NOMO-1 treated with DMSO at 0.1 percent for 48 hours (cell line): ENCODE measurements at regions not wholly inside any gene's neighbourhood (a gene's known extent, or its start where the extent isn't known, plus 50 kb on each side); places are given as distances from the start of the nearest gene placed in this dataset.

Source experiments
- DNase-seq: peaks from one replicate; lab custom pipeline; 2025; ENCODE audit not compliant: unreplicated experiment; lab: John Stamatoyannopoulos, UW

DNA sequence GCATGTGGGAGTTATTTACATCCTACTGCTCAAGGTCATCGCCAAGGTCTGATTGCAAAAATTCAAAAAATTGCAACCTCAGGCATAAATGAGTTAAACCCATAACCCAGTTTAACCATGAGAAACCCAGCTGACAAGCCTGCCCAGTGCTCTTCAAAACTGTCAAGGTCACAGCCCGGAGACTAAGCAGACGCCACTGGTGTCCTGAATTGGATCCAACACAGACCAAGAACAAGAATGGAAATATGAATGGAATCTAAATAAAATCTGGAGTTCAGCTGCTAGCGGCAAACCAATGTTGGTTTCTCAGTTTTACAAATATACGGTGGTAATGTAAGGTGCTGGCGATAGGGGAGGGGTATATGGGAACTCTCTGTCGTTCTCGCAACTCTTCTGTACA lies 201.5 kb upstream of the MVB12B start:
- DNase-seq, result no peak

DNA sequence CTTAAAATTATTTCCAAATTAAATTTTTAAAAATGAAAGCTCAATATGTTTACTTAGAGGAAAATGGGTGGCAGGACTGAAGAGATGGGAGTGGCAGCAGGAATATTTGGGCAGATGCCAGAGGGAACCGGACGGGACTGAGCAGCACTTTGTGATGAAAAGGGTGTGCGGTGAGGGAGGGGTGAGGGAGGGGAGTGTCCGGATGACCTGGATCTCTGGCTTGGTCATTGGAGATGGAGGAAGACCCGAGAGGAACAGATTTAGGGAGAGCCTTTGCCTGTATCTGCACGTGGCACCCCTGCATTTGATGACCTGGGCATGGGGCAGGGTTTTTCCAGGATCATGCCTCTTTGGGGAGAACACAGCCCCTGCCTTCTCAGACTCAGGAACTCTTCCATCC lies 201.1 kb upstream of the MVB12B start:
- DNase-seq, result no peak

DNA sequence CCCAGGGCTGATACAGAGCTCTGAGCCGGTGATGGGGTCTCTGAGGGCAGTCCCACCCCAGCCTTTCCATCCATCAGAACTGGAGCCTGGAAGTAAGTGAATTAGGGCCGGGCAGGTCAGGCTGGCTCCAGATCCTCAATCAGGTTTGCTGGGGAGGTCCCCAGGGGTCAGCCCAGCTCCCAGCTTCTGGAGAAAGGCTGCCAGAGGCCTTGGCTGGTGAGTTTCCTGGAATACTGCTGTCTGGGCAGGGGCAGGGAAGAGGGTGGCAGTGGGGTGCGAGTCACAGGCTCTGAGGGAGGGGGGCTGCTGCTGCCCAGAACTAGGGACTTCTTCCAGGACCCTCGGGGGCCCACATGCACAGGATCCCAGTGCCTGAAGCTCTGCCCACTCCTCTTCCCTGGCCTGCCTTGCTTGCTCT lies 200.6 kb upstream of the MVB12B start:
- no peak for DNase-seq

DNA sequence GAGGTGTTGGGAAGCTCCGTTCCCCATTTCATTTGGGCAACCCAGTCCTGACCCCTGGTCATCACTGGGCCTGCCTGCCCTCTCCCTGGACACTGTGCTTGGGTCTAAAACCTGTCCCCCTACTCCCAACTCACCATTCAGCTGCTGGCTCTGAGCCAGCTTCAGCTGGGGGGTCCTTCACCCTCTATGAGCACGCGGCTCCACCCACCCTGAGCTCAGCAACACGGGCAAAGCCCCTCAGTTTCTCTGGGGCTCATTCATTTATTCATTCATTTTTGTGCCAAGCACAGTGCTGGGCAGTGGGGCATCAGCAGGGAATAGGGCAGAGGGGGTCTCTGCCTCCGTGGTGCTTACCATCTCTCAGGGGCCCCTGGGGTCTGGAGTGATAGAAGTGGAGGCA lies 199.8 kb upstream of the MVB12B start:
- no peak for DNase-seq

DNA sequence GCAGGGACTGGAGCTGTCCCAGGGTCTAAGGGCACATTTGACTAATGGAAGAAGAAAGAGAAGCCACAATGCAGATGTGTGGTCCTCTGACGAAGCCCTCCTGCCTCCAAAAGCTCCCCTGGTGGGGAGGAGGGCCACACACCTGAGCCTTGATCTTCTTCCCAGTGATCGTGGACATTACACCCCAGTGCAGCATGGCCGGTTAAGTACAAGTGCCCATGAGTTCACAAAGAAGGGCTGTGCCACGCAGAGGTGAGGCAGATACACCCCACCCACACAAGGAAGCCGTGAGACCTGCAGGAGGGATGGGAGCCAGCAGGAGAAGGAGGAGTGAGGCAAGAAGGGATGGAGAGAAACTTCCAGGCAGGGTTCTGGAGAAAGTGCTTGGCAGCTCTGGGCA lies 199.0 kb upstream of the MVB12B start:
- no peak for DNase-seq

DNA sequence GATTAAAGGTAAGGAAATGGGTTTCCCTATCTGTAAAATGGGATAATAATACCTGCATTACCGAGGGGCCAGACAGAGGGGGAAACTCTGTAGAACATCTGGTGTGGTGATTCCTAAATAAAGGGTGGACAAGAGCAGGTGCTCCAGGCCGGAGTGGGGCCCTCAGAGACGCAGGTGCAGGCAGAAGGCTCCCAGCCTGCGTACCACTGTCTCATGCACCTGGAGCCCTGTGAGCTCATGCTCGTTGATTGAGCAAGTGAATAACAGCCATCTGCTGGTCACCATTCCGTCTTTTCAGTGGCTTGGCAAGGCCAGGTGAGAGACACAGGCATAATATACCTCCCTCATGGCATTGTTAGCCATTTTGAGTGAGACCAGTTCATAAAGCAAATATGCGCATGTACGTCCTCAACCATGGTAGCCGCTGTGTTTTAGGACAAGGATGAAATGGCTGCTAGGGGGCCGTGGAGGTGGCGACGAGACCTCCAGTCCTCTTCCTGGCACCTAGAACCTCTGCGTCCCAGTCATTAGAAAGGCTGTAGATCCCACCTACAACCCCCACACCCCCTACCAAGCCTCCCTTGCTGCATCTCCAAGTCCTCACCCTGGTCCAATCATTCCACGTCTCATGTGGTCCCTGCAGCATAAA lies 198.0 kb upstream of the MVB12B start:
- DNase-seq, result no peak

DNA sequence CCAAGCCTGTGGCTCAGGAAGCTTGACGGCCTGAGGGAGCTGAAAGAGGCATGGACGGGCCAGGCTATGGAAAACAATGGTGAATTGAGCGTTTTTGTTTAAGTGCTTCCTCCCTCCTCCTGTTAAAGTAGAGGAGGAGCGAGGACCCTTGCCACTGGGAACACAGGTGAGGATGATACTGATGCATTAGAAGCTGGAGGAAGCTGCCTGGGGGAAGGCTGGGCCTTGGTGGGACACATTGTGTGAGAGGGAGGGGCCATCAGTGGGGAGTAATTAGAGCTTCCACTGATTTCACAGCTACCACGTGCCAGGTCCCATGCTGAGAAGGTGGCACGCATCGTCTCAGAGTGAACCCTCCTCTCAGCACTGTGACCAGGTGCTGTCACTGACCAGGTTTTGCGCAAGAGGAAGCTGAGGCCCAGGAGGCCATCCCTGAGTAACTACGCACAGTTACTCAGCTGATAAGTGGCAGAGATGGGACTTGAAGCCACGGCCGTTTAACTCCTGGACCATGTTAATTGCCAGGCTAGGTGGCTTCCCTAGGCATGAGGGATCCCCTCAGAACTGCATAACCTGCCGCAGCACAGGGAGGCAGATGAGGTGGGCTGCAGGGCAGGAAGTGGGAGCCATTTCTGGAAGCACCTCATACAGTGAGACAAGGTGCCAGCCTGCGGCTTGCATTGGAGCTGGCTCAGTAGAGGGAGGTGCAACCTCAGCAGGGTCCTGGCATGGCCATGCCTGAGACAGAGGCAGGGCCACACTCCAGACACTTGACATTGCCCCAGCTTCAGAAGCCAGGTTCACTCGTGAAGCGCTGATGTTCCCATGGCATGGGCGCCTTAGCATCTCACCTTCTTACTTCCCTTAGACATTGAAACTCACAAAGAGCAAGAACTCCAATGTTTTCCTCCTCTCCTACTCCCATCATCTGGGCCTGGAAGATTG lies 195.3 kb upstream of the MVB12B start:
- DNase-seq, result no peak

DNA sequence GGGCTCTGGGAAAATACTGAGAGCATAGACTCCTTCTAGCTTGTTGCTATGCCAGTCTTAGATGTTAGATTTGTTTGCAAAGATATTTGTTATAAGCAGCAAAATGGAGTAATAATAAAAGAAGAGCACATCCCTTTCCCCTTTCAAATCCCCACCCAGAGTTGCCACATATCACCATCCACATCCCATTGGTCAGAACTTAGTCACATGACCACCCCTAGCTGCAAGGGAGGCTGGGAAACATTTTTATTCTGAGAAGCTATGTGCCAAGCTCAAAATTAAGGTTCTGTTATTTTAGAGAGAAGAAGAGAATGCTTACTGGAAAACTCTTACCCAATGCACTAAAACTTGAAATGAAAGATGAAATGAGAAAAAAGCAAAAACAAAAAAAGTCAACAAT lies 193.9 kb upstream of the MVB12B start:
- DNase-seq, result no peak

DNA sequence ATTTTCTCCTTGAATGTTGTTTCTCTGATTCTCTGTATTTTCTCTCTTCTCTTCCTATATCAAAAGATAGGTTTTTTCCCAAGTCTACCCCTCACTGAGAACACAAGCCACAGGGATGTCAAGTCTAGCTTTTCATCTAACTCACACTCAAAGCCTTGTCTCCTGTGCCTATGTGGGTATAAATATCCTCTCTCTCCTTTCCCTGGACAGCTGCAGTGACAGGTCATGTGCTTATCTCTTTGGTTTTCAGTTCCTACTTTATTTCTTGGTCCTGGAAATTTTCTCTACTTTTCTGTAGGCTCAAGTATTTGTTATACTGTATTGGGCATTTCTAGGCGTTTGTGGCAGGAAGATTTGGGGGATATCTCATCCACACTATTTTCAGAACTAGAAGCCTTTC lies 182.4 kb upstream of the MVB12B start:
- no peak for DNase-seq

DNA sequence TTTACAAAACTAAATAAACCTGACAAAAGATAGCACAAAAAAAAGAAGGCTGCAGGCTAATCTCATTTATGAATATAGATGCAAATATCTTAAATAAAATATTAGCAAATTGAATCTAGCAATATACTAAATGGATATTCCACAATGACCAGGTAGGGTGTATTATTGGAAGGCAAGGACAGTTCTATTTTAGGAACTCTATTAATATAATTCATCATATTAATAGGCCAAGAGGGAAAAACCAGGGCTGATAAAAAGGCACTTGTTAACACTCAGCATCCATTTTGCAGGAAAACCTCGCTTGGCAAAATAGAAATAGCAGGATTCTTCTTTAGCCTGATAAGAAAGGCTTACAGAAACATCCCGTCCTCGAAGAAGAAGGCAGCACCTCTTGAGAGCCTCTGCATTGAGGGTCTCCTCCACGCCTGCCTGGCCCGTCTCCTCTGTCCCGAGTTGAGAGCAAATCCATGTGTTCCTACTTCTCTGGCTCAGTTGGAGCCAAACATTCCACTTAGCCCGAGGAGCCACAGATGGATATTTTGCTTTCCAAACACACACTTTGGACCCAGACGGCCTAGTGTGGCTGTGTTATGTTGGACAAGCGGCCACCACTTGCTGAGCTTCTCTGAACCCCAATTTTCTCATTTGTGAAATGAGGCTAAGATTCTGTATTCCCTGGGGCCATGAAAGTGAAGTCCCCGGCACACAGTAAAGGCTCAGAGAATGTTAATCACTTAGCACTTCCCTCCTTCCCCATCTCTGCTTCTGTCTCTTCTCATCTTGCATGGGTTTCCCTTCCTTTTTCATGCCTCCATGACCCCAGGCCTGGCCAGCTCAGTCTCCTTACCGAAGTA lies 181.8 kb upstream of the MVB12B start:
- no peak for DNase-seq

DNA sequence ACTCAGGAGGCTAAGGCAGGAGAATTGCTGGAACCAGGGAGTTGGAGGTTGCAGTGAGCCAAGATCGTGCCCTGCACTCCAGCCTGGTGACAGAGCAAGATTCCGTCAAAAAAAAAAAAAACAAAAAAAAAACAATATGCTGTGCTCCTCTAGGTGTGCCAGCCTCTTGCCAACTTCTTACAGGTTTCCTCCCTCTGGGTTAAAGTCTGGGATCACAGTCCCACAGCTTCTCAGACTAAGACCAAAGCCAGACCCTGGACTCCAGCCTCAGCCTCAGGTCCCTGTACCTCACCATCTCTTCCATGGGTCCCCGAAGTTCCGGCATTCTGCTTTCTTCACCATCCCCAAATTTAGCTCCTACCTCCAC lies 180.8 kb upstream of the MVB12B start:
- no peak for DNase-seq

DNA sequence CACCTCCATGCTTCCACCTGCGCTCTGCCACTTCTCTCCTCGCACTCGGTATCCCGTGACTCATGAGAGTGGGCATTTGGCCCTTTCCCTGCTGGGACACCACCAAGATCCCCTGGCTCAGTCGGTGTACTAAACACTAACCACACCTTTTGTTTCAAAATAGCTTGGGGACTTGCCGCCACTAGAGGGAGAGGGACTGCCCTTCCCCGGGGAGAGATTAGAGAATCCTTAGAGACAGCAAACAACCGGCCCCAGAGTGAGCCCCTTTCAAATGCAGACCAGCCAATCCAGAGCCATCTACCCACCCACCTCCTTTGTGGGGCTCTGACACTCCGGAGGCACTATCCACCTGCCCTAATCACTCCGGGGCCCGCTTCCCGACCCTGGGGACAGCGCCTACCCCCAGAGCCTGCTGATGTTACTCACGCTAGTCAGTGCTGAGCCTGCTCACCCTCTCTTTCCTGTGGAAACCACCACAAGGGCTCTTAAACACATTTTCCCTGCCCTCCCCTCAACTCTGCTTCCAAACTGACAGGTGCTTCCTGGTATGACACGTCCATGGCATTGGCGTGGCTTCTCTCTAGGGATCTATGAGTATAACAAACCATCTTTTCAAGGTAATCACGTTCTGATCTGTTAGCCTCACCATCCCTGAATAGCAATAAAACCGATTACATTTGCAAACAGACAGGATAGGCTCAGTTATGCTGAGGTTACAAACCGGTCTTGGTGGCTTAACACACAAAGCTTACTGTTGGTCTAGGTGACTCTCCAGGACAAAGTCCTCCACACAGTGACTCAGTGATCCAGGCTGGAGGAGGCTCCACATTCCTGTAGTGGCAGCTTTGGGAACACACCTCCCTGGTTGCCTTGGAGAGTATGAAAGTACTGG lies 180.1 kb upstream of the MVB12B start:
- DNase-seq, result no peak

DNA sequence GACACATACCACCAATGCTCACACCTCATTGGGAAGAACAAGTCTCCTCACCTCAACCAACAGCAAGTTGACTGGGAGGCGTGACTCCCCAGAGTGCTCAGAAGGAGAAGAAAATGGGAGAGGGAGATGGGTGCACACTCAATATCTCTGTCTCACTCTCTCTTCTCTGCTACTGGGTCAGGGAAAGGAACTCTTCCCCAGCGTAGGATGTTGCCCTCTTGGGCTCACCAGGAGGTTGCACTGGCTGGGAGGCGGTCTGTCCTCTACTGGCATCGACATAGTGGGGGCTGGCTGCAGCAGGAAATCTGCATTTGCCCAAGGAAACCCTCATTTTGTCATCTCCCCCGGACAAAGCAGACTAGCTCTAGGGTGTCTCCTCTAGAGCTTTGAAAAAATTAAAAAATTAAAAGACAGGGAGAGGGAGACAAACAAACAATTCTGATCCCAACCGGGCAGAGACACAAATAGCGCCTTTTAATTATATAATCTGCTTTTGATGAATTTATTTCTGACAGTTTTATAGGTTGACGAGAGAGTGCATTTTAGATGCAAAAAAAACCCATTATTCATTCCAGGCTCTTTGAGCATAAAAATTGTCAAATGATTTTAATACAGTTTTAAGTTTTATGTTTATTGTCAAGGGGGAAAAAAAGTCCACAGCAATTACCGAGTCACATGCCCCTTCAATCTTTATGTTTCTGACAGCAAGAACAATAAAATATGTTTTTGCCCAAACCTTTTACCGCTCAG lies 179.3 kb upstream of the MVB12B start:
- DNase-seq, result no peak

DNA sequence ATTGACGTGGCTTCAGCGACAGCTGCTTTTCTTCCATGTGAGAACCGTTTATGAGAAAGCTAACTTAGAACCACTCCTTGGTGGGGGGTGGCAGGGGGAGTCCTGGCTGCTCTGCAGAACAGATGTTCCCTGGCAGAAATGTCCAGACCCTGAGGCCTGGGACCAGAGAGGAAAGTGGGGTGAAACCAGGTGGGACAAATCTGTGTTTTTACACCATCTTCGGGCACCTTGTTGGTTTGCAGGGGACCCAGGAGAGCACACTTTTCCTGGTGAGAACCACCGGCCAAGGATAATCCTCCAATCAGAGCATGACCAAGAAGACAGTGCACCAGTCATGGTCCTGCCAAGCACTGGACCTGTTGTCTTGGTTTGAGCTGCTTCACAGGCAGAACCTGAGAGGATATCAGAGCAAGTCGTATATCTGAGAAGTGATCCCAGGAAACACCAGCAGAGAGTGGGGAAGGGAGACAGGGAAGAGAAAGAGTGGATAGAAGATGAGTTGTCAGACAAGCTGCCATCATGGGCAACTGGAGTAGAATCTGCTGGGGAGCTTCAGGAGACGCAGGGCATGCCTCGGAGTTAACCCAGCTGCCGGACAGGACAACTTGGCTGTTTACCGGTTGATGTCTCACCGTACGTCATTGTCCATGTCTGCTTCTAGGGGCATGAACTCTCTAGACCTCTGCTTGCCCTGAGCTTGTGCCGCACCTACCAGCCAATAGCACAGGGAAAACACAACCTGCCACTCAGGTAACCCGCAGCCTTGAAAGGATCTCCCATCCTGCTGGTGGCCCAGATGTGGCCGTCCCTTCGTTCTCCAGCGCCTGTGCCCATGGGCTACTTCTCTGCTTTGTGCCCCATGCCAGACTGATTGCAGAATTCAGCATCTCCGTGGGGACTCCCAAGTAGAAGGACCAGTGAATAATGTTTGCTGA lies 178.4 kb upstream of the MVB12B start:
- DNase-seq, result no peak

DNA sequence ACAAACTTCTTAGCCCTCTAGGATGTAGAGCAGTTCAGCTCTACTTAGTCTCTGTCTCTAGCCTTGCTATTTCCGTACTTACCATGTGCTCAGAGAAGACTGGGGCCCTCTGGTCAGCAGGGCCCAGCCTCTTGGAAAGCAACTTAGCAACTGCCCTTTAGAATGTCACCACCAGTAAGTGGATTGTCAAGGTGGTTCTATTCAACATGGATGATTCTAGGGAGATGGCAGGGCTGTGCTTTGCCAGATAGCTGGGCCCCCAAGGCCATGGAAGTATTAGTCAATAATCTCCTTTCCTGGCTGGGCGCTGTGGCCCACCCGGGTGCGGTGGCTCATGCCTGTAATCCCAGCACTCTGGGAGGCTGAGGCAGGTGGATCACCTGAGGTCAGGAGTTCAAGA lies 177.6 kb upstream of the MVB12B start:
- DNase-seq, result no peak

DNA sequence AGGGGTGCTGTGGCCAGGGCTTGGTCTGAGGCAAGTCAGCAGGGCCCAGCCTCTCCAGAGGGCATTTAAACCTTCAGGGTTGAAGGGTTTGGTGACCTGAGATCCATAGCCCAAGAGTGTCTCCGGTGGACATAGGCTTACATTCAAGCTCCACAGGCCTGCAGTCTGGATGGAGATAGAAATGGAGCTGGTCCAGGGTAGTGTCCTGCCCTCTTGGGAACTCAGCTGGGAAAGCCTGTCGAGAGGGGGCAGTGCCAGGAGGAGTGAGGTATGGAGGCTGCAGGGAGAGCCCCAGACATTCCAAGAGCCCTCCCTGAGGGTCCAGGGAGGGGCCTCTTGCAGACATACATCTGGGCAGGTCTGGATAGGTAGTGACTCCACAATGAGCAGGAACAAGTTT lies 177.0 kb upstream of the MVB12B start:
- DNase-seq, result no peak

DNA sequence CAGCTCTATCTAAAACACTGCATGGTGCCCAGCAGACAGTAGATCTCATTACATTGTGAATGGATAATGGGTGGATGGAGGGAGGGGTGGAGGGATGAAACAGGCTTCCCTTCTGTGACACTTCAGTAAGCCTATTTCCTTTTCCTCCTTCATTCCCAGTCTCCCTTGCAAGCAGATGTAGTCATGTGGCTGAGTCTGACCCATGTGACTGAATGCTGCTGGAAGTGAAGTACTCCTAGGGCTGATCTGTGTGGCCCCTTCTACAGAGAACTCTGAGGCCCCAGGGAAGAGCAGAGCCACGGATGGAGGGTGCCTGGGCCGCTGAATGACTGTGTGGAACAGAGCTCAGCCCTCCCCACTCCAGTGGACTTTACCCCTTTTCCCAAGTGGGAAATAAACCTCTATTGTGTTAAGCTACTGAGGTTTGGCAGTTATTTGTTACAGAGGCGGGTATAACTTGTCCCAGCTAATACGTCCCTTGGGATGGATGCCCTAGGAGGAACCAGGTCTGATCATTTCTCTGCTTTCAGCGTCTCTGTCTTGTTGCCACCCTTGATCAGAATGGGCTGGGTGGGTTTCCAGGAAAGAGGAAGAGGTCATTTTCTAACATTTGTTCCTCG lies 176.1 kb upstream of the MVB12B start:
- no peak for DNase-seq

DNA sequence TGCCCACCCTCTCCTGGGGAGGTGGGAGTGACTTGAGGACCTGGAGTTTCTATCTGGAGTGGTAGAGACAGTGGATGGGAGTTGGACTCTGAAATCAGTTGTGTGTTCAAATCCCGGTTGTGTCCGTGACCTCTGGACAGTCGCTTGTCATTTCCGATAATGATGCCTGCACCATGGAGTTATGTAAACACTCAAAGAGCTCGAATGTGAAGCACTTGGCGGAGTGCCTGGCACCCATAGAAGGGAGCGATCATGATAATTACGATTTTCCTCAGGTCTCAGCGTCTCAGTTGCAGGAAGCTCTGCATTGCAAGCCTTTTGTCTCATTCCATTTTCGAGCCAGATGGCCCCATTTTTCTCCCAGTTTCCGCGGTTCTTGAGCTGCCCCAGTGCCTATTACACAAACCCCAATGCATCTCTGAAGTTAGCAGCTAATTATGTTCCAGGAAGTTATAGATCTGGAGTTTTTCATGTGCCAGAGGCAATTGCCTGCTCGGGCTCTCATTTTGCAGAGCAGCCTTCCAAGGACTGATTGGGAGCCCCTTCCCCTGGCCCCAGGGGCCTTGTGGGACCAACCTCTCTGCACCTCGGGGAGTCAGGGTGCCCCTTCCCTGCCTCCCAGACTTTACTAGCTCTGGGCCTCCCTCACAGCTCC lies 175.5 kb upstream of the MVB12B start:
- no peak for DNase-seq
